Stimulated activated memory B cell treated with anti-CD40 and anti-IgM and Interleukin-4, amounts not matched to agents 10 μg/mL and 1 μg/mL and 100 μg/mL, for 72 hours (primary cell): ENCODE measurements at regions not wholly inside any gene's neighbourhood (a gene's known extent, or its start where the extent isn't known, plus 50 kb on each side); places are given as distances from the start of the nearest gene placed in this dataset.
"Not testable (repeated sequence)": the region's sequence is repeated elsewhere in the genome, so short reads cannot be mapped to it uniquely, and the experiment has no call there.

Experiments used
- ATAC-seq: fragments of 150-1000 bp; cut with Tn5 transposase; 2 replicates; pipeline ENCODE4 v1.10.0; 2021
- H3K27ac Mint-ChIP-seq: one replicate; pipeline ENCODE4 v1.8.0; 2022; ENCODE audit warnings: mild to moderate bottlenecking, mixed read lengths
- H3K27me3 Mint-ChIP-seq: one replicate; pipeline ENCODE4 v1.8.0; 2022; ENCODE audit warnings: mixed read lengths
- H3K36me3 Mint-ChIP-seq: one replicate; pipeline ENCODE4 v1.8.0; 2022; ENCODE audit warnings: mixed read lengths
- H3K4me1 Mint-ChIP-seq: one replicate; pipeline ENCODE4 v1.8.0; 2022; ENCODE audit warnings: mixed read lengths
- H3K4me3 Mint-ChIP-seq: one replicate; pipeline ENCODE4 v1.8.0; 2022; ENCODE audit warnings: mild to moderate bottlenecking, moderate library complexity, mixed read lengths
- H3K9me3 Mint-ChIP-seq: one replicate; pipeline ENCODE4 v1.8.0; 2022; ENCODE audit warnings: mixed read lengths

GRCh38 chr3:107909583-107909982, 181.2 kb downstream of the CD47 start:
- ATAC-seq: not testable (repeated sequence)
- H3K4me1 Mint-ChIP-seq: peaks cover 14% of the 10 kb centered on the region

GRCh38 chr3:107907996-107908395, 182.8 kb downstream of the CD47 start:
- H3K27ac Mint-ChIP-seq: no peak overlapping the region
- H3K9me3 Mint-ChIP-seq: no peaks in the 10 kb centered on the region
- H3K36me3 Mint-ChIP-seq: no peaks in the 10 kb centered on the region
- peaks cover 4% of the 10 kb centered on the region for H3K27me3 Mint-ChIP-seq
- no peak overlapping the region for H3K4me3 Mint-ChIP-seq
- no peak for ATAC-seq
- H3K4me1 Mint-ChIP-seq: peaks cover 14% of the 10 kb centered on the region

More at GRCh38 chr3:107909583-107909982, 181.2 kb downstream of the CD47 start:
- H3K27me3 Mint-ChIP-seq, H3K9me3 Mint-ChIP-seq, H3K27ac Mint-ChIP-seq, H3K4me3 Mint-ChIP-seq, H3K36me3 Mint-ChIP-seq: not testable (repeated sequence)

GRCh38 chr3:107904536-107905066, 186.2 kb downstream of the CD47 start:
- H3K4me1 Mint-ChIP-seq: no peaks in the 10 kb centered on the region
- no peak for ATAC-seq
- H3K36me3 Mint-ChIP-seq: no peaks in the 10 kb centered on the region
- no peak overlapping the region for H3K4me3 Mint-ChIP-seq
- no peaks in the 10 kb centered on the region for H3K9me3 Mint-ChIP-seq
- peaks cover 30% of the 10 kb centered on the region for H3K27me3 Mint-ChIP-seq
- H3K27ac Mint-ChIP-seq: no peak overlapping the region

DNA sequence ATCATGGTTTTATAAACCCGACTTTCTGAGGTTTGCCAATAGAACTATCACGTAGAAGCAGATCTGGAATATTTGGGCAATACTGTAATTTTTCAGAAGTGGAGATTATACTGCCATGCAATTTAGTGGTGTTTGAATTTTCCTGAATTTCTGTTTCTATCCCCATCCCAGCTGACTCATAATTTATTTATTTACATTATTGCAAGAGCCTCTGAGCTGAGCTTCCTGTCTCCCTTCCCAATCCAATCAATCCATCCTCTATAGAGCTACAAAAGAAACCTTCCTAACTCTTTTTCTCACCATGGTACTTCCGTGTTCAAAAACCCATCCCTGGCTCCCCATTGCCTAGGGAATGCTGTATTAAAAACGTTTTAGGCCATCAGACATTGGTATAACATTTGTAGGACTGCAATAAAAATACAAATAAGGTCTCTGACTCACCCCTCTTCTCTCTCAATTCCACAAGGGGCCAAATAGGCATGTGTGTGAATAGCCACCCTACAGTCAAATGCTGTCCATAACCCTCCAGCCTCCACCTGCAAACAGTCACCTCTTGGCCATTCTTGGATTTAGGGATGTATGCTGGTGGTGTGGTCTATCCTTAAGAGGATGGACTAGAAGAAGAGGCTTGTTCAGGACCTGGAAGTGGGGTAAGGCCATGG, 190.7 kb downstream of the CD47 start:
- no peaks in the 10 kb centered on the region for H3K36me3 Mint-ChIP-seq
- no peak overlapping the region for H3K4me3 Mint-ChIP-seq
- peaks cover 62% of the 10 kb centered on the region for H3K27me3 Mint-ChIP-seq
- H3K27ac Mint-ChIP-seq: no peak overlapping the region
- ATAC-seq: no peak
- no peaks in the 10 kb centered on the region for H3K4me1 Mint-ChIP-seq
- H3K9me3 Mint-ChIP-seq: no peaks in the 10 kb centered on the region

- ATAC-seq: no peak
- peaks cover 70% of the 10 kb centered on the region for H3K27me3 Mint-ChIP-seq
Measured at GRCh38 chr3:107897471-107898061, 193.3 kb downstream of the CD47 start.

DNA sequence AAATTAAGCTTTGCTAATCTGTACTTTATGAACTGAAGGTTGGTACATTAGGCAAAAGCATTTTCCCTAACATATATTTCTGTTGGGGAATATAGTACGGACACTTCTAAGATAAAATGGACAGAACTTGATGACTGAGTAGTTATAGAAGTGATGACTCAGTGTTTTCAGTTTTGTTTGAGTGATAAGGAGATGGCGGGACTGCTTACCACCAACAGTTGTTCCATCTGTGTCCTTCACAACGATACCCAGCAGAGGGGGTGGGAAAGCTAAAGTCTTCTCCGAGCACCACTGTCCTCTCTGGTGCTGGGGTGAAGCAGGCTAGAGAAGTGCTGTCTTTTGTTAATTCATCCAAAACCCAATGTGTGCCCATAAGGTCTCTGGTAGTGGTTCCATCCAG, 195.8 kb downstream of the CD47 start:
- peak; percentile 16 for ATAC-seq
- Mint-ChIP-seq H3K9me3 (no peaks in the 10 kb centered on the region), H3K4me3 (no peak overlapping the region), H3K36me3 (no peaks in the 10 kb centered on the region), H3K27ac (no peak overlapping the region), H3K27me3 (peaks cover 51% of the 10 kb centered on the region), H3K4me1 (no peaks in the 10 kb centered on the region)

More at GRCh38 chr3:107897471-107898061, 193.3 kb downstream of the CD47 start:
- Mint-ChIP-seq H3K36me3 (no peaks in the 10 kb centered on the region), H3K9me3 (no peaks in the 10 kb centered on the region), H3K4me1 (no peaks in the 10 kb centered on the region), H3K27ac (no peak overlapping the region), H3K4me3 (no peak overlapping the region)

- peaks cover 4% of the 10 kb centered on the region for H3K9me3 Mint-ChIP-seq
- H3K36me3 Mint-ChIP-seq: no peaks in the 10 kb centered on the region
- H3K27me3 Mint-ChIP-seq: peaks cover 43% of the 10 kb centered on the region
- H3K27ac Mint-ChIP-seq: no peak overlapping the region
- no peaks in the 10 kb centered on the region for H3K4me1 Mint-ChIP-seq
- ATAC-seq: no peak
- no peak overlapping the region for H3K4me3 Mint-ChIP-seq
Measured at GRCh38 chr3:107892955-107893624, 197.7 kb downstream of the CD47 start.

GRCh38 chr3:107884719-107885460, 205.9 kb downstream of the CD47 start:
- peaks cover 4% of the 10 kb centered on the region for H3K4me1 Mint-ChIP-seq
- no peaks in the 10 kb centered on the region for H3K27me3 Mint-ChIP-seq
- ATAC-seq: no peak
- no peak overlapping the region for H3K27ac Mint-ChIP-seq
- H3K36me3 Mint-ChIP-seq: no peaks in the 10 kb centered on the region
- H3K4me3 Mint-ChIP-seq: no peak overlapping the region
- peaks cover 4% of the 10 kb centered on the region for H3K9me3 Mint-ChIP-seq

GRCh38 chr3:107884028-107884427, 206.8 kb downstream of the CD47 start:
- no peak overlapping the region for H3K4me3 Mint-ChIP-seq
- no peaks in the 10 kb centered on the region for H3K36me3 Mint-ChIP-seq
- ATAC-seq: no peak
- H3K4me1 Mint-ChIP-seq: peaks cover 4% of the 10 kb centered on the region
- no peak overlapping the region for H3K27ac Mint-ChIP-seq
- peaks cover 1% of the 10 kb centered on the region for H3K9me3 Mint-ChIP-seq
- no peaks in the 10 kb centered on the region for H3K27me3 Mint-ChIP-seq

DNA sequence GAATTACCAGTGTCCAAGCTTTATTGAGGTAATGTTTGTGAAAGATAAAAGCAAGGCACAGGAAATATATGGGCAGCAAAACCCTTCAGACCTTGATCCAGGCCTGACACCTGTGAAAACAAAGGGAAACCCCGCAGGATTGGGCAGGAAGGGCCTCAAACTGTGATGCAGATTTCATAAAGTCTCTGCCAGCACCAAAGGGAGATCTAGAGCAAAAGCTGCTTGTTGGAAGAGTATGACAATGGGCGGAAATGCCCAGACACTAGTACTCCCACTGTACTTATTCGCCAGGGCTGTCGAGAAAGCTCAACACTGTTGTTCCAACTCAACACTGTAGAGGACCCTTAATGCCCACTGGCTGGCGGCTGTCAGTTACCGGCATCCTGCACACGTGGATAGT, 207.9 kb downstream of the CD47 start:
- H3K27me3 Mint-ChIP-seq: no peaks in the 10 kb centered on the region
- no peak overlapping the region for H3K4me3 Mint-ChIP-seq
- H3K9me3 Mint-ChIP-seq: no peaks in the 10 kb centered on the region
- no peak for ATAC-seq
- H3K36me3 Mint-ChIP-seq: no peaks in the 10 kb centered on the region
- H3K27ac Mint-ChIP-seq: no peak overlapping the region
- peaks cover 4% of the 10 kb centered on the region for H3K4me1 Mint-ChIP-seq

- Mint-ChIP-seq H3K27me3 (no peaks in the 10 kb centered on the region), H3K4me3 (no peak overlapping the region), H3K36me3 (no peaks in the 10 kb centered on the region), H3K27ac (no peak overlapping the region), H3K4me1 (peaks cover 4% of the 10 kb centered on the region), H3K9me3 (no peaks in the 10 kb centered on the region)
- no peak for ATAC-seq
Measured at GRCh38 chr3:107882261-107882660, 208.6 kb downstream of the CD47 start.

GRCh38 chr3:107881509-107881908, 209.3 kb downstream of the CD47 start:
- H3K27ac Mint-ChIP-seq: no peak overlapping the region
- peaks cover 4% of the 10 kb centered on the region for H3K4me1 Mint-ChIP-seq
- no peaks in the 10 kb centered on the region for H3K36me3 Mint-ChIP-seq
- H3K27me3 Mint-ChIP-seq: no peaks in the 10 kb centered on the region
- no peak overlapping the region for H3K4me3 Mint-ChIP-seq
- no peaks in the 10 kb centered on the region for H3K9me3 Mint-ChIP-seq
- ATAC-seq: no peak

DNA sequence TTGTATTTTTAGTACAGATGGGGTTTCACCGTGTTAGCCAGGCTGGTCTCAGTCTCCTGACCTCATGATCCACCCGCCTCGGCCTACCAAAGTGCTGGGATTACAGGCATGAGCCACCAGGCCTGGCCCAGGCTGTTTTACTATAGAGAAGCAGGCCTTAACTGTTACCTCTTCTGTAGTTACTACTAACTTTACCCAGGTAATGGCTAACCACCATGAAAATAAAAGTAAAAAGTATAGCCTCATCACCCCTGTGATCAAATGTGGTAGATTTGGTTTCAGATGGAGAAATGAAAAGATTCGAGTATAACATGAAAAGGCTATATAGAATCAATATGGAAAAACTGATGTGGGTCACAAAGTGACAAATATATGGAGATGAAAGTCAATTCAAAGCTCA, 210.1 kb downstream of the CD47 start:
- H3K36me3 Mint-ChIP-seq: no peaks in the 10 kb centered on the region
- H3K27ac Mint-ChIP-seq: no peak overlapping the region
- no peaks in the 10 kb centered on the region for H3K27me3 Mint-ChIP-seq
- H3K4me3 Mint-ChIP-seq: no peak overlapping the region
- no peak for ATAC-seq
- no peaks in the 10 kb centered on the region for H3K9me3 Mint-ChIP-seq
- H3K4me1 Mint-ChIP-seq: peaks cover 4% of the 10 kb centered on the region

DNA sequence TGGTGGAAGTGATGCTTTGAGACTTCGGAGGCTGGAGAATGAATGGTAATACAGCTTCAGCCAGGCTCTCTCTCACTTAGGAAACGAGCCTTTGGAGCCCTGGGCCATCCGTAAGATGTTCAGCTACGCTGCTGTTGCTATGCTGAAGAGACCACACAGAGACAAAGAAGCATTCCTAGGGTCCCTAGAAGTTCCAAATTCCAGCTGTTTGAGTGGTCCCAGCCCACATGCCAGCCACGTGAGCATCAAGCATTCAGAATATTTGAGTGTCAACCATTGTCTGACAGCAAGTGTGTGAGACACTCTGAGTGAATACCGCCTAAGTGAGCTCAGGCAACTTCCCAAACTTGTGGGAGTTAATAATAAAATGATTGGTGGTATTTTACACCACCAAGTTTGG, 212.9 kb downstream of the CD47 start:
- H3K9me3 Mint-ChIP-seq: no peaks in the 10 kb centered on the region
- no peaks in the 10 kb centered on the region for H3K36me3 Mint-ChIP-seq
- no peaks in the 10 kb centered on the region for H3K27me3 Mint-ChIP-seq
- H3K4me1 Mint-ChIP-seq: no peaks in the 10 kb centered on the region
- no peak for ATAC-seq
- no peak overlapping the region for H3K4me3 Mint-ChIP-seq
- H3K27ac Mint-ChIP-seq: no peak overlapping the region

DNA sequence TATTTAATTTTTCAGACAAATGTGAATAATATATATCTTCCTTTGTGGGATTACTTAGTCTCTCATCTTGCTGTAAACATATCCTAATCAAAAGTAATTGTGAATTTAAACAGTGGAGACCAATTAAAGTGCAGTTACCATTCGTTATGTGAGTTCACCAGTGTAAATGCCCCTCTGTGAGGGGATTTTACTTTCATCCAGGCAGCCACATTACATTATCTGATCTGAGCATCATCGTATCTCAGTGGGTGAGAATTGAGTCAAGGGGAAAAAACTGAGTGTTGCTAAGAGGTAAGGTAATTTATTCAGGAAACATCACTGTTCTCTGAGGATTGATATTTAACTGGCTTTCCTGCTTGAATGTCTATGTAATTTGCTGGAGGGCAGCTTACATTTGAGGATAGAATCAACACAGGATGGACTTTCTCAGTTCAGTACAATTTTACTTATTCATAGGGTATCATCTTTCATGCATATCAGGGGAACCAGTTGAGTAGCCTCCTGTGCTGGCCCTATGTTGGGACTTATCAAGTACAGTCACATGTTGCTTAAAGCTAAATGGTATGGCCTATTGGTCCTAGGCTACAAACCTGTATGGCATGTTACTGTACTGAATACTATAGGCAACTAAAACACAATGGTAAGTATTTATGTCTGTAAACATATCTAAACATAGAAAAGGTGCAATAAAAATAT, 219.7 kb downstream of the CD47 start:
- Mint-ChIP-seq H3K27ac (no peak overlapping the region), H3K36me3 (no peaks in the 10 kb centered on the region), H3K4me3 (no peak overlapping the region), H3K4me1 (no peaks in the 10 kb centered on the region), H3K27me3 (no peaks in the 10 kb centered on the region), H3K9me3 (no peaks in the 10 kb centered on the region)
- no peak for ATAC-seq
